PC-3 (cell line): ENCODE measurements at regions not wholly inside any gene's neighbourhood (a gene's known extent, or its start where the extent isn't known, plus 50 kb on each side); places are given as distances from the start of the nearest gene placed in this dataset.

Source experiments
- CTCF ChIP-seq: fragments of 300-600 bp; sonication (generic); conservative IDR thresholded peaks from 2 replicates; pipeline ENCODE4 v1.5.1; 2017; ENCODE audit warnings: antibody characterized with exemption, low read depth, mild to moderate bottlenecking, low read length
- EZH2phosphoT487 ChIP-seq: fragments of 300-600 bp; sonication (generic); IDR thresholded peaks from 2 replicates; pipeline ENCODE4 v1.6.1; 2018; ENCODE audit warnings: mild to moderate bottlenecking, antibody characterized with exemption, low read length, borderline replicate concordance

- TF ChIP-seq CTCF, result no peak
- TF ChIP-seq EZH2phosphoT487, result no peak
These were observed 495.8 kb upstream of the RORB start for GRCh38 chr9:74001382-74001781.
